B cell (primary cell): ENCODE measurements at regions not wholly inside any gene's neighbourhood (a gene's known extent, or its start where the extent isn't known, plus 50 kb on each side); places are given as distances from the start of the nearest gene placed in this dataset.

ENCODE experiments used
- ATAC-seq: fragments of 200-7000 bp; cut with Tn5 transposase; one replicate; pipeline ENCODE4 v1.10.0; 2021; ENCODE audit warnings: low read depth, mild to moderate bottlenecking, moderate number of reproducible peaks, moderate library complexity
- CTCF ChIA-PET: fragments of 350-600 bp; sonication (Branson Sonifier 250); formaldehyde crosslinking; loops from one replicate; lab custom pipeline; 2021; ENCODE audit warnings: antibody characterized with exemption, inconsistent platforms; lab: Charles Lee
- POLR2A ChIA-PET: fragments of 350-600 bp; sonication (Branson Sonifier 250); formaldehyde crosslinking; loops from one replicate; lab custom pipeline; 2021; ENCODE audit warnings: antibody characterized with exemption; lab: Charles Lee
- DNase-seq: peaks from one replicate; pipeline ENCODE4 v3.0.0; 2013
- H2AFZ ChIP-seq: 2 replicates; pipeline ENCODE4 v1.6.1; 2012; ENCODE audit warnings: mild to moderate bottlenecking, low read depth, low read length; ENCODE audit not compliant: insufficient read depth, poor library complexity, severe bottlenecking
- H3K27ac ChIP-seq, 2 donors: 1 replicate in 1 of 2; 2 replicates in 1 of 2; pipeline ENCODE4 v1.5.1; 2012 to 2013; ENCODE audit warnings: low read length in 2 of 2, mild to moderate bottlenecking in 2 of 2, moderate library complexity in 1 of 2
- H3K27me3 ChIP-seq, 4 experiments: fragments of 200-600 bp in 1 of 4; sonication (generic) in 1 of 4; replicated peaks in 1 of 4; 1 replicate in 2 of 4; 2 replicates in 2 of 4; pipeline versions ENCODE4 v1.6.1 to v1.7.0; 2013 to 2016; ENCODE audit warnings: low read length in 3 of 4, mild to moderate bottlenecking in 2 of 4, mixed read lengths in 1 of 4, moderate library complexity in 1 of 4; ENCODE audit not compliant: insufficient read depth in 4 of 4, control insufficient read depth in 3 of 4; ENCODE audit errors: control extremely low read depth in 1 of 4
- H3K36me3 ChIP-seq, 2 experiments: replicated peaks in 1 of 2; 1 replicate in 1 of 2; 2 replicates in 1 of 2; pipeline versions ENCODE4 v1.6.1 to v1.7.1; 2013; ENCODE audit warnings: low read length in 1 of 2; ENCODE audit not compliant: insufficient read depth in 2 of 2, control insufficient read depth in 1 of 2; ENCODE audit errors: control extremely low read depth in 1 of 2, extremely low read depth in 1 of 2
- H3K4me1 ChIP-seq, 2 donors: fragments of 200-600 bp in 1 of 2; sonication (generic) in 1 of 2; 1 replicate in 1 of 2; 2 replicates in 1 of 2; pipeline versions ENCODE4 v1.5.1 to v1.6.1; 2013 to 2017; ENCODE audit warnings: low read length in 2 of 2; ENCODE audit not compliant: control insufficient read depth in 2 of 2, insufficient read depth in 2 of 2
- H3K4me2 ChIP-seq: replicated peaks from 2 replicates; pipeline ENCODE3; 2012; ENCODE audit warnings: mild to moderate bottlenecking, low read depth, low read length; ENCODE audit not compliant: poor library complexity, severe bottlenecking
- H3K4me3 ChIP-seq, 5 experiments: fragments of 200-600 bp in 1 of 5; sonication (generic) in 1 of 5; 1 replicate in 3 of 5; 2 replicates in 2 of 5; pipeline versions ENCODE4 v1.5.1 to v1.7.0; 2011 to 2016; ENCODE audit warnings: low read length in 4 of 5, mild to moderate bottlenecking in 4 of 5, low read depth in 2 of 5, control low read depth in 1 of 5, moderate library complexity in 1 of 5; ENCODE audit not compliant: insufficient read depth in 1 of 5; ENCODE audit errors: control extremely low read depth in 1 of 5, extremely low read depth in 1 of 5
- H3K79me2 ChIP-seq: fragments of 200-600 bp; sonication (generic); one replicate; pipeline ENCODE4 v1.6.0; 2016; ENCODE audit warnings: low read length; ENCODE audit not compliant: control insufficient read depth, insufficient read depth
- H3K9ac ChIP-seq: fragments of 200-600 bp; sonication (generic); 2 replicates; pipeline ENCODE4 v1.6.1; 2017; ENCODE audit warnings: mild to moderate bottlenecking, low read length, moderate library complexity
- H3K9me3 ChIP-seq, 3 donors: one replicate each; pipeline versions ENCODE4 v1.6.1 to v1.7.1; 2013; ENCODE audit warnings: low read length in 2 of 3; ENCODE audit not compliant: control insufficient read depth in 2 of 3, insufficient read depth in 1 of 3; ENCODE audit errors: control extremely low read depth in 1 of 3
- H4K20me1 ChIP-seq: 2 replicates; pipeline ENCODE4 v1.6.0; 2012; ENCODE audit warnings: mild to moderate bottlenecking, low read length; ENCODE audit not compliant: insufficient read depth, control insufficient read depth, poor library complexity, severe bottlenecking
- H3K27ac Mint-ChIP-seq: one replicate; pipeline ENCODE4 v1.8.0; 2021; ENCODE audit warnings: mixed read lengths
- H3K27me3 Mint-ChIP-seq: one replicate; pipeline ENCODE4 v1.8.0; 2021; ENCODE audit warnings: mixed read lengths
- H3K4me1 Mint-ChIP-seq: one replicate; pipeline ENCODE4 v1.8.0; 2021; ENCODE audit warnings: mixed read lengths
- H3K4me3 Mint-ChIP-seq: one replicate; pipeline ENCODE4 v1.8.0; 2021; ENCODE audit warnings: mixed read lengths
- H3K9me3 Mint-ChIP-seq: one replicate; pipeline ENCODE4 v1.8.0; 2022; ENCODE audit warnings: mixed read lengths; ENCODE audit not compliant: insufficient read depth
- EZH2 ChIP-seq: IDR thresholded peaks from 2 replicates; pipeline ENCODE4 v1.6.1; 2012; ENCODE audit warnings: borderline replicate concordance, low read depth, mild to moderate bottlenecking, moderate library complexity, low read length; ENCODE audit not compliant: insufficient read depth, poor library complexity, severe bottlenecking
- WGBS: methylation state at CpG from one replicate; pipeline ENCODE4 v1.1.5; 2013; ENCODE audit warnings: missing lambda C conversion rate; ENCODE audit not compliant: insufficient coverage; 5-methylcytosine and 5-hydroxymethylcytosine counted together
- intact Hi-C: fragments of 100-400 bp; cut with micrococcal nuclease; formaldehyde crosslinking; loops from one replicate; pipeline ENCODE4 v1.10.0; 2022
- TF ChIP-seq, protein P1 (sequence below): fragments of 200-600 bp; IDR thresholded peaks from one replicate; pipeline ENCODE4 v1.8.0; 2022; ENCODE audit warnings: antibody characterized with exemption, mild to moderate bottlenecking

GRCh38 chr3:174777813-174778212 lies 81.3 kb upstream of the NAALADL2 start:
- no peaks in the 10 kb centered on the region for H3K79me2 ChIP-seq
- no peaks in the 10 kb centered on the region for H3K9me3 ChIP-seq
- no peak overlapping the region for H3K4me3 Mint-ChIP-seq
- POLR2A ChIA-PET = no interaction called here
- DNase-seq (no peak), ATAC-seq (no peak)
- H3K4me3 ChIP-seq = no peak overlapping the region
- H3K9ac ChIP-seq = no peak overlapping the region
- H3K27me3 Mint-ChIP-seq = no peaks in the 10 kb centered on the region
- no peak overlapping the region for H2AFZ ChIP-seq
- H3K36me3 ChIP-seq = no peaks in the 10 kb centered on the region
- H3K27ac Mint-ChIP-seq = no peak overlapping the region
- no peaks in the 10 kb centered on the region for H3K4me1 ChIP-seq
- H3K4me2 ChIP-seq = no peak overlapping the region
- H3K9me3 Mint-ChIP-seq = peaks cover 7% of the 10 kb centered on the region
- H3K27me3 ChIP-seq = no peaks in the 10 kb centered on the region
- H3K4me1 Mint-ChIP-seq = no peaks in the 10 kb centered on the region
- no peaks in the 10 kb centered on the region for H4K20me1 ChIP-seq
- TF ChIP-seq EZH2 = no peak
- TF ChIP-seq, protein P1, sequence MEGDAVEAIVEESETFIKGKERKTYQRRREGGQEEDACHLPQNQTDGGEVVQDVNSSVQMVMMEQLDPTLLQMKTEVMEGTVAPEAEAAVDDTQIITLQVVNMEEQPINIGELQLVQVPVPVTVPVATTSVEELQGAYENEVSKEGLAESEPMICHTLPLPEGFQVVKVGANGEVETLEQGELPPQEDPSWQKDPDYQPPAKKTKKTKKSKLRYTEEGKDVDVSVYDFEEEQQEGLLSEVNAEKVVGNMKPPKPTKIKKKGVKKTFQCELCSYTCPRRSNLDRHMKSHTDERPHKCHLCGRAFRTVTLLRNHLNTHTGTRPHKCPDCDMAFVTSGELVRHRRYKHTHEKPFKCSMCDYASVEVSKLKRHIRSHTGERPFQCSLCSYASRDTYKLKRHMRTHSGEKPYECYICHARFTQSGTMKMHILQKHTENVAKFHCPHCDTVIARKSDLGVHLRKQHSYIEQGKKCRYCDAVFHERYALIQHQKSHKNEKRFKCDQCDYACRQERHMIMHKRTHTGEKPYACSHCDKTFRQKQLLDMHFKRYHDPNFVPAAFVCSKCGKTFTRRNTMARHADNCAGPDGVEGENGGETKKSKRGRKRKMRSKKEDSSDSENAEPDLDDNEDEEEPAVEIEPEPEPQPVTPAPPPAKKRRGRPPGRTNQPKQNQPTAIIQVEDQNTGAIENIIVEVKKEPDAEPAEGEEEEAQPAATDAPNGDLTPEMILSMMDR = no peak
- CTCF ChIA-PET = interaction anchor here (0.8 kb wide), 1 partner anchor 64 kb away, joined by 3 read pairs; no protein-coding TSS in a partner anchor
- intact Hi-C loops = no loop called here
- no peak overlapping the region for H3K27ac ChIP-seq

GRCh38 chr3:174783502-174783901 lies 75.6 kb upstream of the NAALADL2 start:
- H3K27ac Mint-ChIP-seq = no peak overlapping the region
- ChIA-PET CTCF (no interaction called here), POLR2A (no interaction called here)
- no peaks in the 10 kb centered on the region for H3K4me1 Mint-ChIP-seq
- Histone ChIP-seq H4K20me1 (no peaks in the 10 kb centered on the region), H3K79me2 (no peaks in the 10 kb centered on the region), H2AFZ (no peak overlapping the region), H3K27ac (no peak overlapping the region), H3K27me3 (no peaks in the 10 kb centered on the region), H3K4me3 (no peak overlapping the region), H3K9ac (no peak overlapping the region), H3K36me3 (no peaks in the 10 kb centered on the region), H3K9me3 (no peaks in the 10 kb centered on the region), H3K4me2 (no peak overlapping the region), H3K4me1 (no peaks in the 10 kb centered on the region)
- WGBS = 100% methylated on average over 1 of the region's 2 CpGs
- intact Hi-C loops = no loop called here
- no peak for TF ChIP-seq EZH2
- TF ChIP-seq, protein P1 = no peak
- DNase-seq (no peak), ATAC-seq (no peak)
- H3K9me3 Mint-ChIP-seq = peaks cover 7% of the 10 kb centered on the region
- H3K27me3 Mint-ChIP-seq = no peaks in the 10 kb centered on the region
- H3K4me3 Mint-ChIP-seq = no peak overlapping the region
